RWPE1 (cell line): ENCODE measurements at regions not wholly inside any gene's neighbourhood (a gene's known extent, or its start where the extent isn't known, plus 50 kb on each side); places are given as distances from the start of the nearest gene placed in this dataset.

Source experiments
- CTCF ChIA-PET: fragments of 350-600 bp; sonication (Branson Sonifier 250); formaldehyde crosslinking; extraction: SDS; loops from one replicate; lab custom pipeline; 2021; lab: Yijun Ruan, JAX
- POLR2A ChIA-PET: fragments of 400-600 bp; formaldehyde crosslinking; extraction: SDS; loops from one replicate; lab custom pipeline; 2020; ENCODE audit warnings: antibody characterized with exemption; ENCODE audit not compliant: low non-redundant PET; lab: Yijun Ruan, JAX
- DNase-seq: peaks from one replicate; pipeline ENCODE4 v3.0.0; 2012; ENCODE audit warnings: low spot score
- H3K27ac ChIP-seq: fragments of 450-650 bp; 2 replicates; pipeline ENCODE4 v1.5.1; 2017
- TF ChIP-seq, protein P1 (sequence below): fragments of 450-650 bp; conservative IDR thresholded peaks from 2 replicates; pipeline ENCODE4 v1.5.1; 2017; ENCODE audit warnings: low read depth, mild to moderate bottlenecking

DNA sequence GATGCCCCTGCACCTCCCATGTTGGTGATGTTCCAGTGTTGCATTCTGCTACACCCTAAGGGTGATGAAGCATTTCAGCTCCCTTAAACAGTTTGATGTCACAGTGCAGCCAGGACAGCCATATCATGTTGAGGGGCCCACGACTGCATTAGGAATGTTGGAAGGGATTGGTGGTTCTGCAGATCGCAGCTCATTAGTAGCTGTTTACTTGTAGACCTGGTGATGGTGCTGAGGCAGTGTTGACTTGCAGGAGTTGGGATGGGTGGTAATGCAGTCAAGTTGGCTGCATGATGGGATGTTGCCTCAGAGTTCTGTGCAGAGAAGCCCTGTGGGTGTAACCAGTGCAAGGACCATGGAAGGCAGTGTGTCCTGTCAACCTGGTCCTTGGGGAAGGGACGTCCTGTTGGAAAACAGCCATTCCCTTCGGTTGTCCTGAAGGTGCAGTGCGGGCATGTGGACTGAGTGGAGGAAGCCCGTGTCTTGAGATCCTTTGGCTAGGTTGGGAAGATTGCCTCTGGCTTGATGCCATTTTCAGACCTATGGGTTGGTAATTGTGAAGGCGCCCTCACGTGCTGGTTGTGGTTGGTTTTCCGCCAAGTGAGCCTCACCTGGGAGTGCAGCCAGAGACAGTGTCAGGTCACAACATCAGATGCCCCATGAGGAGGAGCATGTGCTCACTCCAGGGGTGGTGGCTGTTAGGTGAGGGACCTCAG lies 100.7 kb downstream of the SNRPN start:
- no peak for DNase-seq
- TF ChIP-seq, protein P1, sequence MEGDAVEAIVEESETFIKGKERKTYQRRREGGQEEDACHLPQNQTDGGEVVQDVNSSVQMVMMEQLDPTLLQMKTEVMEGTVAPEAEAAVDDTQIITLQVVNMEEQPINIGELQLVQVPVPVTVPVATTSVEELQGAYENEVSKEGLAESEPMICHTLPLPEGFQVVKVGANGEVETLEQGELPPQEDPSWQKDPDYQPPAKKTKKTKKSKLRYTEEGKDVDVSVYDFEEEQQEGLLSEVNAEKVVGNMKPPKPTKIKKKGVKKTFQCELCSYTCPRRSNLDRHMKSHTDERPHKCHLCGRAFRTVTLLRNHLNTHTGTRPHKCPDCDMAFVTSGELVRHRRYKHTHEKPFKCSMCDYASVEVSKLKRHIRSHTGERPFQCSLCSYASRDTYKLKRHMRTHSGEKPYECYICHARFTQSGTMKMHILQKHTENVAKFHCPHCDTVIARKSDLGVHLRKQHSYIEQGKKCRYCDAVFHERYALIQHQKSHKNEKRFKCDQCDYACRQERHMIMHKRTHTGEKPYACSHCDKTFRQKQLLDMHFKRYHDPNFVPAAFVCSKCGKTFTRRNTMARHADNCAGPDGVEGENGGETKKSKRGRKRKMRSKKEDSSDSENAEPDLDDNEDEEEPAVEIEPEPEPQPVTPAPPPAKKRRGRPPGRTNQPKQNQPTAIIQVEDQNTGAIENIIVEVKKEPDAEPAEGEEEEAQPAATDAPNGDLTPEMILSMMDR = no peak
- ChIA-PET CTCF (no interaction called here), POLR2A (no interaction called here)
- no peak overlapping the region for H3K27ac ChIP-seq

DNA sequence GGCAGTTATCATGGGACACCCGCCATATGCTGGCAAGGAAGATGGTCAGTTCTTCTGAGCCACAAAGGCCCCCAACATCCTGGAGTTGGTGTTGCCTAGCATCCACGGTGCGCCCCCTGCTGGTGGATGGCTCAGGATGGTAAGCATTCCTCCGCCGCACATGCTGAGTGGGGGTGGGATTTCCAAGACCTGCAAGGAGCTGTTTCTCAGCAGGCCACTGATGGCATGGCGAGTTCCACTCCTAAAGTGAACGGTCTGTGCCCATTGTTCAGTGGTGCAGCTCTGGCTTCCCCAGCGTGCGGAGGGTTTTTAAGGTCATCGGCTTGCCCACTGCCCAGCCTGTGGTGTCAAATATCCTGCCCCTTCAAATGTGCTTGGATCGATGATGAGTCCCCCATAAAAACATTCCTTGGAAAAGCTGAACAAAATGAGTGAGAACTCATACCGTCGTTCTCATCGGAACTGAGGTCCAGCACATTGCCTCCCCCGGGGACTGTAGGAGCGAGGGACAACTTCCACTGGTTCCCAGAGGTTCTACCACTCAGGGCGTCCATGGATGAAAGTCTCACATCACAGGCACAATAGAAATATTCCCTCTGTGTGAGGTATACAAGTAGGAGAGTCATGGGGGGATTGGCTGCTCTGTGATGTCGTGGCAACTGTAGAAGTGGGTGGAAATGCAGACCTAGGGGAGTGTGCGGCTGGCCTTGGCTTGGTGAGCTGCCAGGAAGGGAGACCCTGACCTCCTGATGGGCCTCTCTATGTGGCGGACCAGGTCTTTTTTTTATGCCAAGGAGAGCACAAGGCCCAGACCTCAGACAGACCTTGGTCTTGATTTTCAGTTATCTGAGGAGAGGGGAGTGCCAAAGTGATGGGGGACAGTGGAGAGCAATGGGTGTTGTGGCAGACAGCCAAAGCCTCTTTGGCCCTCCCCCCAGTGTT lies 102.0 kb downstream of the SNRPN start:
- DNase-seq = no peak
- ChIA-PET CTCF (no interaction called here), POLR2A (no interaction called here)
- H3K27ac ChIP-seq = no peak overlapping the region
- TF ChIP-seq, protein P1 = no peak

DNA sequence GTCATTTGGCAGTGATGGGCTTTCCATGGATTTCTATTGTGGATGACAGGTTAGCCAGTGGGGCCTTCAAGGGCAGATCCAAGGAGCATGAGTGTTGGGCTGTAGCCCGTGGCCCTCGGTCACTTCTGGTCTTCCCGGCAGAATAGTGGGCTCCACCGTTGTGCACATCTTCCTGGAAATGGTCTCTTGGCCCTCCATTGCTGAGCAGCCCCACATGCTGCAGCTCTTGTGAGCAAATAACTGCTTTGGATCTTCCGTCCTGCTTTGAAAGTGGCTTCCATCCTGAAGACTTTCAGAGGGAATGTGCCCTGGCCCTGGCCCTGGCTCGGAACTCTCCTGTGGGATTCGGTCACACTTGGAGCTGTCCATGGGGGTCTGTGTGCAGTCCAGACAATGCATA lies 102.8 kb downstream of the SNRPN start:
- TF ChIP-seq, protein P1 = no peak
- ChIA-PET POLR2A (no interaction called here), CTCF (no interaction called here)
- no peak overlapping the region for H3K27ac ChIP-seq
- no peak for DNase-seq

DNA sequence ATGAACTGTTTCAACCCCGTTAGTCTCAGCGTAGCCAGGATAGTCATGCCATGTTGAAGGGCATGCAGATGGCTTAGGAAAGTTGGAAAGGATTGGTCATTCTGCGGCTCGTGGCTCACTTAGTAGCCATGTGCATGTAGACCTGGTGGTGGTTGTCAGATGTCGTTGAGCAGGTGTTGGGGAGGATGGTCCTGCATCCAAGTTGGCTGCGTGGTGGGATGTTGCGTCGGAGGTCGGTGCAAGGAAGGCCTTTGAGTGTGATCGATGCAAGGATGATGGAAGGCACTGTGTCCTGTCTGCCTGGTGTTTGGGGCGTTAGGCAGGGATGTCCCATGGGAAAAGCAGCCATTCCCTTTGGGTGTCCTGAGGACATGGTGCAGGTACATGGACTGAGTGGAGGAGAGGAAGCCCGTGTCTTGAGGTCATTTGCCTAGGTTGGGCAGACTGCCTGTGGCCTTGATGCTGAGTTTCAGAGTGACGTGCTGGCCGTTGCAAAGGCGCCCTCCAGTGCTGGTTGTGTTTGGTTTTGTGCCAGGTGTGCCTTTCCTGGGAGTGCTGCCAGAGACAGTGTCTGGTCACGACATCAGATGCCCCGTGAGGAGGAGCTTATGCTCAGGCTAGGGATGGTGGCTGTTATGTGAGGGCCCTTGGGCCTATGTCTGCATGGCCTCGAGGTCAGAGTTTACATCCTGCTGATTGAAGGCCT lies 103.4 kb downstream of the SNRPN start:
- H3K27ac ChIP-seq = no peak overlapping the region
- ChIA-PET POLR2A (no interaction called here), CTCF (no interaction called here)
- TF ChIP-seq, protein P1 = no peak
- no peak for DNase-seq

DNA sequence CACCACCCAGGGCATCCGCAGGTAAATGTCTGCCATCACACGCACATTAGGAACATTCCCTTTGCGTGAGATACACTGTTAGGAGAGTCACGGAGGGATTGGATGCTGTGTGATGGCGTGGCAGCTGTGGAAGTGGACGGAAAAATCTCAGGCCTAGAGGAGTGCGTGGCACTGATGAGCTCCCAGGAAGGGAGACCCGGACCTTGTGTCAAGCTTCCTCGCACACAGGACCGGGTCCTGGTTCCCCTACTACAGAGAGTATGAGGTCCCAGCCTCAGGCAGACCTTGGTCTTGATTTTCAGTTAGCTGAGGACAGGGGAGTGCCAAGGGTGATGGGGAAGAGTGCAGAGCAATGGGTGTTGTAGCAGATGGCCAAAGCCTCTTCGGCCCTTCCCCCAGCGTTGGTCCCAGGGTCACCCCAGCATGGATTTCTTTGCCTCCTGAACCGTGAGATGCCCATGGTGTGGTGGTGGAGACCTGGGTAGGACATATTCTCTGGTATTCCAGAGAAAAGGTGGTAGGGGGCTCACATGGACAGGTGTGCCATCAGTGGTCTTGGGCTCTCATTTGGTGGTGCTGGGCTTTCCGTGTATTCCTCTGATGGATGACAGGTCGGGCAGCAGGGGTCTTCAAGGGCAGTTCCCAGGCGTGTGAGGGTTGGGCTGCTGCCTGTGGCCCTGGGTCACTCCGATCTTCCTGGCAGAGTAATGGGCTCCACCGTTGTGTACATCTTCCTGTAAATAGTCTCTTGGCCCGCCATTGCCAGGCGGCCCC lies 105.1 kb downstream of the SNRPN start:
- H3K27ac ChIP-seq = no peak overlapping the region
- DNase-seq = no peak
- ChIA-PET CTCF (no interaction called here), POLR2A (no interaction called here)
- TF ChIP-seq, protein P1 = no peak

DNA sequence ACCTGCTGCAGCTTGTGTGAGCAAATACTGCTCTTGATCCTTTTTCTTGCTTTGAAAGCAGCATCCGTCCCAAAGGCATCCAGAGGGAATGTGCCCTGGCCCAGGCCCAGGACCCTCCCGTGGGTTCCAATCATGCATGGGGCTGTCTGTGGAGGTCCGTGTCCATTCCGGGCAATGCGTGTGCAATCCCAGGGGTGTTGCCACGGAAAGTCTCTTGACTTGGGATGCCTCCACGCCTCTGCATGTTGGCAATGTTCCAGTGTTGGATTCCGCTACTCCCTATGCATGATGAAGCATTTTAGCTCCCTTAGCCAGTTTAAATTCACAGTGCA lies 105.7 kb downstream of the SNRPN start:
- TF ChIP-seq, protein P1 = no peak
- H3K27ac ChIP-seq = no peak overlapping the region
- POLR2A ChIA-PET = no interaction called here
- CTCF ChIA-PET = no interaction called here
- DNase-seq = no peak
